Frontal cortex (tissue), 3 donors: ENCODE measurements at regions not wholly inside any gene's neighbourhood (a gene's known extent, or its start where the extent isn't known, plus 50 kb on each side); places are given as distances from the start of the nearest gene placed in this dataset.

Experiments
- DNase-seq, 2 donors: peaks; one replicate each; pipeline ENCODE4 v3.0.0; 2012; ENCODE audit warnings: low spot score in 2 of 2
- FAIRE-seq: peaks from 2 replicates; lab custom pipeline; 2012; peaks lifted over from hg19 to GRCh38; lab: Jason Lieb, UNC
- donor health status: control.
- donor health status: control.
- donor health status: control.

GRCh38 chr17:14470417-14470816 is 169.5 kb downstream of the HS3ST3B1 start:
- FAIRE-seq = no peak
- DNase-seq = no peak

GRCh38 chr17:14469971-14470370 is 169.1 kb downstream of the HS3ST3B1 start:
- no peak for FAIRE-seq
- no peak for DNase-seq

GRCh38 chr17:14468858-14469257 is 168.0 kb downstream of the HS3ST3B1 start:
- DNase-seq (no peak), FAIRE-seq (no peak)

- DNase-seq = no peak
- FAIRE-seq = no peak
These were observed 160.3 kb downstream of the HS3ST3B1 start for GRCh38 chr17:14461227-14461548.

GRCh38 chr17:14460516-14461226 is 159.8 kb downstream of the HS3ST3B1 start:
- FAIRE-seq (no peak), DNase-seq (no peak)

- DNase-seq (no peak), FAIRE-seq (no peak)
These were observed 159.1 kb downstream of the HS3ST3B1 start for GRCh38 chr17:14459955-14460354.

- no peak for FAIRE-seq
- no peak for DNase-seq
These were observed 157.8 kb downstream of the HS3ST3B1 start for GRCh38 chr17:14458724-14459123.

- FAIRE-seq (no peak), DNase-seq (no peak)
These were observed 153.9 kb downstream of the HS3ST3B1 start for GRCh38 chr17:14454746-14455145.

- DNase-seq (no peak), FAIRE-seq (no peak)
These were observed 152.0 kb downstream of the HS3ST3B1 start for GRCh38 chr17:14452856-14453255.

- no peak for FAIRE-seq
- no peak for DNase-seq
These were observed 150.9 kb downstream of the HS3ST3B1 start for GRCh38 chr17:14451729-14452191.

- DNase-seq (no peak), FAIRE-seq (no peak)
These were observed 147.9 kb downstream of the HS3ST3B1 start for GRCh38 chr17:14448818-14449217.

GRCh38 chr17:14446825-14447224 is 145.9 kb downstream of the HS3ST3B1 start:
- FAIRE-seq (no peak), DNase-seq (no peak)

- DNase-seq = no peak
- no peak for FAIRE-seq
These were observed 144.0 kb downstream of the HS3ST3B1 start for GRCh38 chr17:14444915-14445314.

- no peak for FAIRE-seq
- no peak for DNase-seq
These were observed 142.1 kb downstream of the HS3ST3B1 start for GRCh38 chr17:14442798-14443528.

GRCh38 chr17:14437176-14437575 is 136.3 kb downstream of the HS3ST3B1 start:
- no peak for DNase-seq
- no peak for FAIRE-seq

GRCh38 chr17:14436266-14436665 is 135.4 kb downstream of the HS3ST3B1 start:
- DNase-seq (no peak), FAIRE-seq (no peak)

- FAIRE-seq (no peak), DNase-seq (no peak)
These were observed 133.6 kb downstream of the HS3ST3B1 start for GRCh38 chr17:14434506-14434905.

GRCh38 chr17:14432079-14432478 is 131.2 kb downstream of the HS3ST3B1 start:
- no peak for DNase-seq
- FAIRE-seq = no peak

GRCh38 chr17:14429084-14429483 is 128.2 kb downstream of the HS3ST3B1 start:
- no peak for DNase-seq
- no peak for FAIRE-seq

- FAIRE-seq (no peak), DNase-seq (no peak)
These were observed 127.8 kb downstream of the HS3ST3B1 start for GRCh38 chr17:14428648-14429029.

GRCh38 chr17:14427900-14428647 is 127.2 kb downstream of the HS3ST3B1 start:
- FAIRE-seq (no peak), DNase-seq (no peak)
